K562 (cell line): ENCODE measurements at regions not wholly inside any gene's neighbourhood (a gene's known extent, or its start where the extent isn't known, plus 50 kb on each side); places are given as distances from the start of the nearest gene placed in this dataset.

Source experiments
- ARNT ChIP-seq, 2 experiments: fragments of 450-650 bp; IDR thresholded peaks; 2 replicates each; pipeline ENCODE4 v1.6.1; 2016; ENCODE audit warnings: mild to moderate bottlenecking in 1 of 2
- ATF6 ChIP-seq: sonication (generic); formaldehyde crosslinking; IDR thresholded peaks from 2 replicates; pipeline ENCODE4 v1.4.0; 2020; ENCODE audit warnings: mild to moderate bottlenecking, missing genetic modification reagents
- CEBPB ChIP-seq: fragments of 450-650 bp; IDR thresholded peaks from 2 replicates; pipeline ENCODE4 v1.6.1; 2016; ENCODE audit warnings: missing genetic modification characterization, missing compliant biosample characterization
- CTBP1 ChIP-seq: fragments of 450-650 bp; IDR thresholded peaks from 2 replicates; pipeline ENCODE4 v1.6.1; 2016; ENCODE audit warnings: borderline replicate concordance
- EHMT2 ChIP-seq: fragments of 450-650 bp; IDR thresholded peaks from 2 replicates; pipeline ENCODE4 v1.6.1; 2018; ENCODE audit warnings: antibody characterized with exemption
- ELK3 ChIP-seq: fragments of 450-650 bp; formaldehyde crosslinking; IDR thresholded peaks from 2 replicates; pipeline ENCODE4 v1.4.0; 2020; ENCODE audit warnings: mild to moderate bottlenecking
- FOXK2 ChIP-seq, 2 experiments: fragments of 450-650 bp; IDR thresholded peaks in 1 of 2; conservative IDR thresholded peaks in 1 of 2; 2 replicates each; pipeline ENCODE4 v1.6.1; 2016; ENCODE audit warnings: low read depth in 2 of 2, mild to moderate bottlenecking in 1 of 2
- HNRNPL ChIP-seq: fragments of 200-400 bp; formaldehyde crosslinking; IDR thresholded peaks from 2 replicates; pipeline ENCODE4 v1.6.1; 2017; ENCODE audit warnings: low read depth, mild to moderate bottlenecking, low read length
- KHSRP ChIP-seq: fragments of 450-650 bp; IDR thresholded peaks from 2 replicates; pipeline ENCODE4 v1.6.1; 2017
- KLF16 ChIP-seq: IDR thresholded peaks from 2 replicates; pipeline ENCODE4 v1.6.1; 2016; ENCODE audit warnings: antibody characterized with exemption
- MEF2D ChIP-seq: conservative IDR thresholded peaks from 2 replicates; pipeline ENCODE4 v1.6.1; 2016; ENCODE audit warnings: low read depth, missing genetic modification characterization, missing compliant biosample characterization
- MTA2 ChIP-seq: fragments of 450-650 bp; IDR thresholded peaks from 2 replicates; pipeline ENCODE4 v1.6.1; 2016; ENCODE audit warnings: low read depth
- PHB2 ChIP-seq: fragments of 450-650 bp; IDR thresholded peaks from 2 replicates; pipeline ENCODE4 v1.6.1; 2017; ENCODE audit warnings: low read depth
- PHF20 ChIP-seq: fragments of 450-650 bp; IDR thresholded peaks from 2 replicates; pipeline ENCODE4 v1.6.1; 2018; ENCODE audit not compliant: partially characterized antibody
- POLR2B ChIP-seq: fragments of 450-650 bp; IDR thresholded peaks from 2 replicates; pipeline ENCODE4 v1.6.1; 2018; ENCODE audit warnings: low read depth; ENCODE audit not compliant: partially characterized antibody
- PTRF ChIP-seq: fragments of 450-650 bp; IDR thresholded peaks from 2 replicates; pipeline ENCODE4 v1.6.1; 2016; ENCODE audit warnings: mild to moderate bottlenecking, missing genetic modification characterization, missing compliant biosample characterization
- RBM15 ChIP-seq: fragments of 200-400 bp; formaldehyde crosslinking; IDR thresholded peaks from 2 replicates; pipeline ENCODE4 v1.6.1; 2018; ENCODE audit warnings: mild to moderate bottlenecking, low read length, moderate library complexity; ENCODE audit not compliant: insufficient read depth
- SMARCA5 ChIP-seq: fragments of 450-650 bp; IDR thresholded peaks from 2 replicates; pipeline ENCODE4 v1.6.1; 2016
- SMARCC2 ChIP-seq: fragments of 450-650 bp; IDR thresholded peaks from 2 replicates; pipeline ENCODE4 v1.6.1; 2017; ENCODE audit warnings: antibody characterized with exemption, moderate library complexity, mild to moderate bottlenecking, low read depth
- XRCC4 ChIP-seq: IDR thresholded peaks from one replicate; pipeline ENCODE4 v1.6.1; 2011; ENCODE audit not compliant: insufficient read depth, insufficient read length; ENCODE audit errors: extremely low read depth
- ZFP36 ChIP-seq: fragments of 150-350 bp; IDR thresholded peaks from 2 replicates; pipeline ENCODE4 v1.6.1; 2018; ENCODE audit warnings: low read length, low read depth; ENCODE audit not compliant: partially characterized antibody
- ZNF224 ChIP-seq: sonication (generic); formaldehyde crosslinking; IDR thresholded peaks from 2 replicates; pipeline ENCODE4 v1.8.0; 2022; ENCODE audit warnings: mild to moderate bottlenecking, missing genetic modification reagents
- ZNF347 ChIP-seq: fragments of 450-650 bp; formaldehyde crosslinking; IDR thresholded peaks from 2 replicates; pipeline ENCODE4 v1.4.0; 2020; ENCODE audit warnings: low read depth, mild to moderate bottlenecking, moderate library complexity
- ZNF398 ChIP-seq: fragments of 250-450 bp; sonication (Bioruptor Pico); IDR thresholded peaks from 2 replicates; pipeline ENCODE4 v1.8.0; 2021; ENCODE audit warnings: moderate library complexity, mild to moderate bottlenecking, inconsistent platforms
- ZNF444 ChIP-seq: fragments of 250-450 bp; sonication (Bioruptor Pico); IDR thresholded peaks from 2 replicates; pipeline ENCODE4 v1.4.0; 2020; ENCODE audit warnings: mild to moderate bottlenecking, moderate library complexity
- TF ChIP-seq, protein P1 (sequence below): fragments of 450-650 bp; IDR thresholded peaks from 2 replicates; pipeline ENCODE4 v1.7.0; 2016; ENCODE audit warnings: borderline replicate concordance

GRCh38 chr14:24688030-24688658 is 54.2 kb upstream of the GZMB start (continued):
- TF ChIP-seq ATF6 (CRISPR knock-in tag) (no peak), MEF2D (0 out of 2 replicates have a peak, but pooled peaks have one; percentile 27), EHMT2 (peak; percentile 49; the same call in 1 of the 2 replicates), HNRNPL (no peak), ZNF347 (CRISPR knock-in tag) (no peak), POLR2B (no peak), MTA2 (peak; percentile 88), ELK3 (CRISPR knock-in tag) (no peak), KLF16 (peak; percentile 69; the same call in 1 of the 2 replicates), PHF20 (no peak), SMARCA5 (no peak), ZNF224 (CRISPR knock-in tag) (no peak), SMARCC2 (peak; percentile 84), KHSRP (no peak), PHB2 (peak; percentile 34; the same call in 1 of the 2 replicates), ZNF398 (CRISPR knock-in tag) (no peak), ARNT (IDR thresholded peaks at IDR 0.05) (no peak), XRCC4 (no peak), PTRF (tag) (no peak), RBM15 (no peak), CEBPB (tag) (no peak), ZNF444 (CRISPR knock-in tag) (no peak), FOXK2 (conservative IDR thresholded peaks at IDR 0.05 in 1 of 2, IDR thresholded peaks at IDR 0.05 in 1 of 2; ENCODE audit: low read depth in 2 of 2) (no peak), ZFP36 (no peak), CTBP1 (peak; percentile 16; the same call in 1 of the 2 replicates)
- TF ChIP-seq, protein P1, sequence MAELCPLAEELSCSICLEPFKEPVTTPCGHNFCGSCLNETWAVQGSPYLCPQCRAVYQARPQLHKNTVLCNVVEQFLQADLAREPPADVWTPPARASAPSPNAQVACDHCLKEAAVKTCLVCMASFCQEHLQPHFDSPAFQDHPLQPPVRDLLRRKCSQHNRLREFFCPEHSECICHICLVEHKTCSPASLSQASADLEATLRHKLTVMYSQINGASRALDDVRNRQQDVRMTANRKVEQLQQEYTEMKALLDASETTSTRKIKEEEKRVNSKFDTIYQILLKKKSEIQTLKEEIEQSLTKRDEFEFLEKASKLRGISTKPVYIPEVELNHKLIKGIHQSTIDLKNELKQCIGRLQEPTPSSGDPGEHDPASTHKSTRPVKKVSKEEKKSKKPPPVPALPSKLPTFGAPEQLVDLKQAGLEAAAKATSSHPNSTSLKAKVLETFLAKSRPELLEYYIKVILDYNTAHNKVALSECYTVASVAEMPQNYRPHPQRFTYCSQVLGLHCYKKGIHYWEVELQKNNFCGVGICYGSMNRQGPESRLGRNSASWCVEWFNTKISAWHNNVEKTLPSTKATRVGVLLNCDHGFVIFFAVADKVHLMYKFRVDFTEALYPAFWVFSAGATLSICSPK = no peak
